ENCODE measurements at regions not wholly inside any gene's neighbourhood (a gene's known extent, or its start where the extent isn't known, plus 50 kb on each side); places are given as distances from the start of the nearest gene placed in this dataset.

DNA sequence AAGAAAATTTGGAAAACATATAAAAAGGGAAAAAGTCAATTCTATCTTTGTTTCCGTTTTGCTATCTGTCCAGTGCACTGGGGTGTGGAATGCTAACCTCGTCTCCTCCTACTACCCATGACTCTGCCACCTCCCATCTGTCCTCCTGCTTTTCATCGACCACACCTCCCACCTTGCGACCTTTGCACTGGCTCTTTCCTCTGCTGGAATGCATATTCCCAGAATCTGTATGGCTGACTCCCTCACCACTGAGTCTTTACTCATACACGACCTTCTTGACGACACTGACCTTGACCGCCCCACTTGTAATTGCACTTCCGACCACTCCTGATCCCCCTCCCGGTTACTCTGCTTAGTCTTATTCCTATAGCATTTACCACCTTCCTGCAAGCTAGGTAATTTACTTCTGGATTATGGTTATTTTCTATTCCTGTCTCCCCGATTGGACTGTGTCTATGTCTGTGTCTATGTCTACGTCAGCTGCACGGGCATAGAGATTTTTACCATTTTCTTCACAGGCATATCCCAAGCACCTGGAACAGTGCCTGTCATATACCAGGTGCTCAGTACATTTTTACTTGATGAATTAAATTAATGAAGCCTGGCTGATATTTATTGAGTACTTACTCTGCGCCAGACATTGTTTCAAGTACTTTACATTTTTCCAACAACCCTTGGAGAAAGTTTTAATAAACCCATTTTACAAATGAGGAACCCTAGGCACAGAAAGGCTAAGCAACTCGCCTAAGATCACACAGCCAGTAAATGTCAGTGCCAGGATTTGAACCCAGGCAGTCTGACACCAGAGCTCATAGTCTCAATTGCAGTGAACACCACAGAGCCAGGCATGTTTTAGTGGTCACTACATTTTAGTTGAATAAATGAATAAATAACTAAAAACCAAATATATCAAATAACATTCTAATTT, 54.0 kb upstream of the SLC22A11 start:
- no peak for DNase-seq

DNA sequence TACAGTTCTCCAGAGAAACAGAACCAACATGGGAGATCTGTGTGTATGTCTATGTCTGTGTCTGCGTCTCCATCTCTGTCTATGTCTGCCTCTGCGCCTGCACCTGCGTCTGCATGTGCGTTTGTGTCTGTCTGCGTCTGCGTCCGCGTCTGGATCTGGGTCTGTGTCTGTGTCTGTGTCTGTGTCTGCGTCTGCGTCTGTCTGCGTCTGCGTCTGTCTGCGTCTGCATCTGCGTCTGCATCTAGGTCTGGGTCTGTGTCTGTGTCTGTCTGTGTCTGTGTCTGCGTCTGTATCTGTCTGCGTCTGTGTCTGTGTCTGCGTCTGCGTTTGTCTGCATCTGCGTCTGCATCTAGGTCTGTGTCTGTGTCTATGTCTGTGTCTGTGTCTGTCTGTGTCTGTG, 53.1 kb upstream of the SLC22A11 start:
- DNase-seq = no peak

DNA sequence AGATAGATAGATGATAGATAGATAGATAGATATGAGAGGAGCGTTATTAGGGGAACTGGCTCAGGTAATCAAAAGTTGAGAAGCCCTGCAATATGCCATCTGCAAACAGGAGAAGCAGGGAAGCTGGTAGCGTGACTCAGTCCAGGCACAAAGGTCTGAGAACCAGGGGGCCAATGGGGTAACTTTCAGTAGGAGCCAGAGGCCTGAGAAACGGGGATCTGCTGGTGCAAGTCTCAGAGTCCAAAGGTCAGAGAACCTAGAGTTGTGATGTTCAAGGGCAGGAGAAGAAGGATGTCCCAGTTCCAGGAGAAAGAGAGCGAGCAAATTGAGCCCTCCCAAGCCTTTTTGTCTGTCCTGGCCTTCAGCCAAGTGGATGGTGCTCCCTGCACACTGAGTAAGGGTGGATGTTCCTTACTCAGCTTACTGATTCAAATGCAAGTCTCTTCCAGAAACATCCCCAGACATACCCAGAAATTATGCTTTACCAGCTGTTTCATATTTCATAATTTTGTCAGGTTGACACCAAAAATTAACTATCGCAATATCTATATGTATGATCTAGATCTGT, 52.5 kb upstream of the SLC22A11 start:
- DNase-seq = no peak

DNA sequence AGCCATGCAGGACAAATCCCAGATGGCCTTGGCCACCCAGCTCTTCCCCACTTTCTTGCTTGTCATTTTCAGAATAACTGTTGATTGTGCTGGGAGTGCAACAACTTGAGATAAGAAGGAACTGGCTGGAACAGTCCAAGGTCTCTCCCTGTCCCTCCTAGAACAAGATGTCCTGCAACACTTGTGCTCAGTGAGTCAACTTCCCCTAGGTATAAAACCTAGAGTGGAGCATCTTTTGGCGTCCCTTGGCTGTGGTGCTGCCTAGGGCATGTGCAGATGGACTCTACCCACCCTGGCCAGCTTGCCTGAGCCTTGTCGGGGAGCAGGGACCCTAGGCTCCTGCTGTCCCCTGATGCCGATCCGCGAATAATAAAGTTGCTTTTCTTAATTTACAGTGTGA, 50.7 kb upstream of the SLC22A11 start:
- DNase-seq = no peak
